ENCODE measurements at regions not wholly inside any gene's neighbourhood (a gene's known extent, or its start where the extent isn't known, plus 50 kb on each side); places are given as distances from the start of the nearest gene placed in this dataset.

- Histone ChIP-seq H3K4me3 (ENCODE audit: low read length) (no peak overlapping the region), H3K4me2 (ENCODE audit: low read length) (no peak overlapping the region), H3K79me2 (ENCODE audit: low read length) (no peaks in the 10 kb centered on the region), H2AFZ (ENCODE audit: low read depth, low read length) (no peak overlapping the region), H3K9me3 (ENCODE audit: insufficient read depth, low read length) (no peaks in the 10 kb centered on the region), H3K27me3 (ENCODE audit: low read depth, low read length) (no peaks in the 10 kb centered on the region), H3K9ac (ENCODE audit: low read length) (no peak overlapping the region), H4K20me1 (ENCODE audit: insufficient read depth, low read length) (no peaks in the 10 kb centered on the region), H3K36me3 (replicated peaks; ENCODE audit: low read depth, low read length) (no peaks in the 10 kb centered on the region), H3K27ac (ENCODE audit: low read length) (no peak overlapping the region), H3K4me1 (ENCODE audit: low read length) (peaks cover 8% of the 10 kb centered on the region)
- no peak for TF ChIP-seq CTCF (IDR thresholded peaks at IDR 0.05; ENCODE audit: low read depth, low read length)
- no peak for TF ChIP-seq EZH2phosphoT487 (IDR thresholded peaks at IDR 0.05; ENCODE audit: low read depth)
Measured at GRCh38 chr16:13528691-13529090, 391.3 kb upstream of the ERCC4 start.

- TF ChIP-seq CTCF (IDR thresholded peaks at IDR 0.05; ENCODE audit: low read depth, low read length) (no peak), EZH2phosphoT487 (IDR thresholded peaks at IDR 0.05; ENCODE audit: low read depth) (no peak)
- no peaks in the 10 kb centered on the region for H3K36me3 ChIP-seq (replicated peaks; ENCODE audit: low read depth, low read length)
- peak overlapping the region; percentile 8; the same call in 1 of the 2 replicates for H3K4me2 ChIP-seq (ENCODE audit: low read length)
- H2AFZ ChIP-seq (ENCODE audit: low read depth, low read length) = no peak overlapping the region
- H3K27me3 ChIP-seq (ENCODE audit: low read depth, low read length) = no peaks in the 10 kb centered on the region
- H3K9me3 ChIP-seq (ENCODE audit: insufficient read depth, low read length) = no peaks in the 10 kb centered on the region
- no peak overlapping the region for H3K27ac ChIP-seq (ENCODE audit: low read length)
- no peak overlapping the region for H3K4me3 ChIP-seq (ENCODE audit: low read length)
- no peak overlapping the region for H3K9ac ChIP-seq (ENCODE audit: low read length)
- no peaks in the 10 kb centered on the region for H3K79me2 ChIP-seq (ENCODE audit: low read length)
- H4K20me1 ChIP-seq (ENCODE audit: insufficient read depth, low read length) = no peaks in the 10 kb centered on the region
- peaks cover 8% of the 10 kb centered on the region for H3K4me1 ChIP-seq (ENCODE audit: low read length)
Measured at GRCh38 chr16:13529193-13529982, 390.6 kb upstream of the ERCC4 start.

- TF ChIP-seq EZH2phosphoT487 (IDR thresholded peaks at IDR 0.05; ENCODE audit: low read depth) (no peak), CTCF (IDR thresholded peaks at IDR 0.05; ENCODE audit: low read depth, low read length) (no peak)
- H3K9me3 ChIP-seq (ENCODE audit: insufficient read depth, low read length) = 0 out of 2 replicates have a peak, but pooled peaks cover 2% of the 10 kb centered on the region
- no peak overlapping the region for H3K27ac ChIP-seq (ENCODE audit: low read length)
- H3K4me3 ChIP-seq (ENCODE audit: low read length) = no peak overlapping the region
- H4K20me1 ChIP-seq (ENCODE audit: insufficient read depth, low read length) = no peaks in the 10 kb centered on the region
- no peak overlapping the region for H3K9ac ChIP-seq (ENCODE audit: low read length)
- no peaks in the 10 kb centered on the region for H3K36me3 ChIP-seq (replicated peaks; ENCODE audit: low read depth, low read length)
- H3K4me2 ChIP-seq (ENCODE audit: low read length) = no peak overlapping the region
- no peaks in the 10 kb centered on the region for H3K79me2 ChIP-seq (ENCODE audit: low read length)
- no peak overlapping the region for H2AFZ ChIP-seq (ENCODE audit: low read depth, low read length)
- peaks cover 8% of the 10 kb centered on the region for H3K4me1 ChIP-seq (ENCODE audit: low read length)
- H3K27me3 ChIP-seq (ENCODE audit: low read depth, low read length) = no peaks in the 10 kb centered on the region
Measured at GRCh38 chr16:13540771-13541170, 379.2 kb upstream of the ERCC4 start.

- H3K4me1 ChIP-seq (ENCODE audit: low read length) = peaks cover 8% of the 10 kb centered on the region
- H3K9ac ChIP-seq (ENCODE audit: low read length) = no peak overlapping the region
- no peaks in the 10 kb centered on the region for H3K36me3 ChIP-seq (replicated peaks; ENCODE audit: low read depth, low read length)
- H3K9me3 ChIP-seq (ENCODE audit: insufficient read depth, low read length) = 0 out of 2 replicates have a peak, but pooled peaks cover 2% of the 10 kb centered on the region
- H3K79me2 ChIP-seq (ENCODE audit: low read length) = no peaks in the 10 kb centered on the region
- H2AFZ ChIP-seq (ENCODE audit: low read depth, low read length) = no peak overlapping the region
- H3K4me3 ChIP-seq (ENCODE audit: low read length) = no peak overlapping the region
- H3K4me2 ChIP-seq (ENCODE audit: low read length) = no peak overlapping the region
- no peaks in the 10 kb centered on the region for H4K20me1 ChIP-seq (ENCODE audit: insufficient read depth, low read length)
- H3K27me3 ChIP-seq (ENCODE audit: low read depth, low read length) = no peaks in the 10 kb centered on the region
- TF ChIP-seq EZH2phosphoT487 (IDR thresholded peaks at IDR 0.05; ENCODE audit: low read depth) (no peak), CTCF (IDR thresholded peaks at IDR 0.05; ENCODE audit: low read depth, low read length) (no peak)
- H3K27ac ChIP-seq (ENCODE audit: low read length) = no peak overlapping the region
Measured at GRCh38 chr16:13542284-13542683, 377.7 kb upstream of the ERCC4 start.

Measured in OCI-LY3 (cell line).